ENCODE measurements at regions not wholly inside any gene's neighbourhood (a gene's known extent, or its start where the extent isn't known, plus 50 kb on each side); places are given as distances from the start of the nearest gene placed in this dataset.

GRCh38 chr15:93895976-93896770 is 335.2 kb upstream of the MCTP2 start:
- TF ChIP-seq POLR2AphosphoS5 (IDR thresholded peaks at IDR 0.05; ENCODE audit: low read depth, low read length) (no peak), POLR2A (IDR thresholded peaks at IDR 0.05; ENCODE audit: low read depth, low read length) (no peak)
